ENCODE measurements at regions not wholly inside any gene's neighbourhood (a gene's known extent, or its start where the extent isn't known, plus 50 kb on each side); places are given as distances from the start of the nearest gene placed in this dataset.
"Not testable (repeated sequence)": the region's sequence is repeated elsewhere in the genome, so short reads cannot be mapped to it uniquely, and the experiment has no call there.

DNA sequence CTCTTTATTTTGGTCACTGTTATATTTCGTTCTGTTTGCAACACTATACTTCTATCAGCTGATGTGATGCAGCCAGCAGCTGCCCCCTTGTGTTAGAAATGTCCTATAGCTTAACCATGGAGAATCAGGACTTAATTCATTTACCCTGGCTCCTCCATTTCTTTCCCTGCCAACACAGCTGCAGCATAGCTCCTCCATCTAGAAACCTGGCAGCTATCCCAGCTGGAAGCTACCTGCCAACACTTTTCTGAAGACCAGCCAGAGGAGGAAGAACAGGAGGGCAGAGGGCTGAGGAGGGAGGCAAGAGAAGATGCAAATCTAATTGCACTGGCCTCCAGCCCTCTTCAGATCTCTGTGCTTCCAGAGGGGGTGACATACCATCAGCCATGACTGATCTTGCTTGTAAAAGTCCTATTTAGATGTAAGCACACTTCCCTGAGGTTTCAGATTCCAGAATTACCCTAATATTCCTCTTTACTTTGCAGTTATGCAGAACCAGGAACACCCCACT, 156.8 kb upstream of the TMEM260 start:
- no peak for FAIRE-seq

DNA sequence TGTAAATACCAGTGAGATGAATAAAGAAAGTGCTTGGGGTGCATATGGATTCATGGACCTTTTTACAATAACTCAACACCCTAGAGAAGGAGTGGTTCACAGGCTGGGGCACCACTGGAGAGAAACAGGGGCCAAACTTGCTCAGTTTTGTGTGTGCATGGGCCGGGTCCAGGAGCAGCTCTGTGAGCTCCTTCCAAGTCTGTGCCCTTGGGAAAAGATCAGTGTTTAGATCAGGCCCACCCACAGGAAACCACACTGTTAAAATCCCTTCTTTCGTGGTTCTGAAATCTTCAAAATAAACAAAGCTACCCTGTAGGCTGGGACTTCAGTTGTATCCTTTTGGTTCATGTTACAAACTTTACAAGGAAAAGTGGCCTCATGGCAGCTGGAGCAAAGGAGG, 156.1 kb upstream of the TMEM260 start:
- no peak for FAIRE-seq

DNA sequence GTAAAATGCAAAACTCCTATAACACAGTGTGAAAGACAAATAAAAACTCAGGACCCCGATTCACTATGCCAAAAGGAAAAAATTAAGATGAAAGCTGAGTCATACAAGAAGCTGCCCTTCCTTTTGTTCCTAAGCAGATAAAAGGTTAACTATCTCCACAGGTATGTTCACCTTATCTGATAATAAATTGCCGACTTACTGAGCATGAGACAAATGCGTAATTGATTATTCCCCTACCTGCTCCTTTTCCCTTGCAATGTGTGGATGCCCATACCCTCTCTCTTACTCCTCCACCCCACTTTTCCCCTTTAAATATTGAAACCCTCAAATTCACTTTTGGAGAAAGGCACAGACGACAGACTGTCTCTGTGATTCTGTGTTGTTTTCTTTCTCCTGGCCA, 148.6 kb upstream of the TMEM260 start:
- FAIRE-seq: no peak

DNA sequence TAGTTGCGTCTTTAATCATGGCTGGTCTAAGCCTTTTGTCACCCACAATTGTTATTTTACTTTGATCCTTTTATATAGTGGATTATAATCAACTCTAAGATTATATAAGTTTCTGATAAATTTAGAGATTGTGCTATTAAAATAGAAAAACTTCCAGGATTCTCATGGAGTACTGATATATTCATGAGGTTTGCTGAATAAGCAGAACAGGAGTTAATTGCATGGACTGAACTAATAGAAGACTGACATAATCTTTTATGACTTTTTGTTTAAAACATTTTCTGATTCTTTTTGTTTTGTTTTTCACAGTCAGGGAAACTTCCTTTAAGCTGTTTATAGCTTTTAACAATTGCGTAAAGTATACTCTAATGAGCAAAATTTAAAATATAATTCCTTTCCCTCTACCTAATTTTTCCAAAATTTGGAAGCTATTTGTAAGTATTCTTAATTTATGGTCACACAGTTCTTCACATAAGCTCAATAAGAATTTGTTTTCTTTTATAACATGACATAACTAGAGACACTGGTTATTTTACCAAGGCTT, 129.9 kb upstream of the TMEM260 start:
- no peak for FAIRE-seq

DNA sequence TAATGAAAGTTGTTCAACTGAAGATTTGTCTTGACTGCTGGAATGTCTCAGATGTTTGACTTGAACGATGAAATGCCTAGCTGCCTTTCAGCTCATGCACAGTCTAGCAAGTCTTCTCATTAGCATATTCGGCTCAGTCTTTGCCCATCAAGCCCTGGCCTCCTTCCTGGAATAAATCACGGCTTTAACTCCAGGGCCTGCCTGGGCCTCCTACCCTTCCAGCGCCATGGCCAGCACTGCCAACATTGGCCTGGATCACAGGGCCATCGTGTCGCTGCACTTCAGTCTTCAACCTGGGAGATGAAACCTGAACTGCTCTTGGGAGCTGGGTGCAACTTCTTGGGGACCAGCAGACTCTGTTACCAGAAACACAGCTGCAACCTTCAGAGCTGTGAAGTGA, 126.7 kb upstream of the TMEM260 start:
- FAIRE-seq: no peak

DNA sequence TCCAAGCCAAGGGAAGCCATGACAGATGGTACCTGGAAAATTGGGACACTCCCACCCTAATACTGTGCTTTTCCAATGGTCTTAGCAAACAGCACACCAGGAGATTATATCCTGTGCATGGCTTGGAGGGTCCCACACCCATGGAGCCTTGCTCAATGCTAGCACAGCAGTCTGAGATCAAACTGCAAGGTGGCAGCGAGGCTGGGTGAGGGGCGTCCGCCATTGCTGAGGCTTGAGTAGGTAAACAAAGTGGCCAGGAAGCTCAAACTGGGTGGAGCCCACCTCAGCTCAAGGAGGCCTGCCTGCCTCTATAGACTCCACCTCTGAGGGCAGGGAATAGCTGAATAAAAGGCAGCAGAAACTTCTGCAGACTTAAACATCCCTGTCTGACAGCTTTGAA, 124.9 kb upstream of the TMEM260 start:
- FAIRE-seq: not testable (repeated sequence)

DNA sequence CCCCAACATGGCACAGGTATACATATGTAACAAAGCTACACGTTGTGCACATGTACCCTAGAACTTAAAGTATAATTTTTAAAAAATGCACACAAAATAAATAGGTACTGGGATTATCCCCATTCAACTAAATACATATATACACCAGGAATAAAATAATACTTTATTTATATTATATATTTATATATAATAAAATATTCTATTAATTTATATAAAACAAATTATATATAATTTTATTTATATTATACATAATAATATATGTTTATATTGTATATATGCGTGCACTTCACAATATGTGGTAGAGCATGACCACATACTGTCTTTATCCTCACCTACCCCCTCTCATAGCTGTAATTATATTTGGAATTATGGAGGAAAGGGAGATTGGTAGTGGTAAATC, 119.1 kb upstream of the TMEM260 start:
- FAIRE-seq: peak; percentile 31

DNA sequence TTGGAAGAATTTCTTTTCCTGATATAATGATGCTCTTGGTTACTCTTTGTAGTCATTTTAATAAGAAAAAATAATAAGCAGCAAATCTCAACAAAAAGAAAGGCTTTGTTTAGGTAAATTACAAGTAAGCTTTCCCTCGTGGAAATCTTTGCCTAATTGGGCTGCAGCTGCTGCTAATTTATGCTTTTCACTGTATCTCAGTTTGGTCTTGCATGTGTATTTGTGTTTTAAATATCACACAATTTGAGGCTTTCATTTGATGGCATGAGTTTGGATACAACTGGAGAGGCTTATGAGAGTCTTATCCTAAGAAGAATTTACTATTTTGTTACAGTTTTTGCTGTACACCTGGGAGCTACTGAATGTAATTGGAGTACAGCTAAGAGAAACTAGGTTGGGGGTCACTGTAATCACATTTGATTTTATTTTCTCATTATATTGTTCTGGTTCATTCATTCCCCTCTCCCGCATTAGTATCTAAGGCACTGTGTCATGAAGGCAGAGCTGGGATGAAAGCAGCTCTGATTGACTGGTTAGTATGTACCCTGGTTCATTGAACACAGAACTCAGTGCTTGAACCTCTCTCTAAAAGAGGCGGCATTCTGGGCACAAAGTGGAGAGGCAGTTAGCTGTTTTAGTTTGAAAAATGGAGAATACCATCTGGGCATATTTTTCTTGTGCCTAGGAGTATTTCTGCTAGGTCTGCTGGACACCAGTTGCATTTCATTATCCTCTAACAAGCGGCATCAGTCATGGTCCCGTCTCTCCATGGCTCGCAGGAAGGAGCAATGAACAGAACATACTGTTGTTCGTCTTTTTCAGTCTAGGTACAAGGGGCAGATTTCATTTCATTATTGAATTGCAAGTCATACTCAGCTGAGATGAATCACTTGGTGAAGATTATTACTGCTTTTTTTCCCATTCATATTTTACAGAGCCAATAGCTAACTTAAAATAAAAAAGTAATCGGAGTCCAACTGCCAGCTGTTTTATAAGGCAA, 118.0 kb upstream of the TMEM260 start:
- FAIRE-seq: no peak

DNA sequence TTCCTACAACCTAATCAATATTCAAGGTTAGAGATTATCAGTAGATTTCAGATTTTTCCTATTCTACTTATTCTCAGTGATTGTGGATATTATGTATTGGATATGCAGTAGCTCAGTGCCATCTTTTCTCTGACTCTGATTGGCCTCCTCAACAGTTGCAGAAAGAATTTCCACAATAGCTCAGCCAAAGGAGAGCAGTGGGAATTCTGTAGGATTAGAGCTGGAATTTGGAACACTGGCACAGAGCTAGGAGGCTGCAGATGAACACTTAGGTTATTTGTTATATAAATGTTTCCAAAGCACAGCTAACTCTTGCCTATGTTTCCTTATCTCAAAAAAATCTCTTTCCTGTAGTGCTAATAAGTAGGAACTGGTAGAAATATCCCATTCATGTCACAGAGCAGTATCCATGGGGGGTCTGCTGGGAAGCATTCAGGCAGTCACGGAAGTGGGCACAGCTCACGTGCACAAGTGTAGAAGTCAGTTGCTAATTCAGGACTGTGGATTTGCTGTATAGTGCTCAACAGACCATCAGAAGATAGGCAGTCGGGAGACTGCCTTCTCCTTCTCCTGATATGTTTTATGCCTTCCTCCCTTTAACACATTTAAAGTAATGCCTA, 116.2 kb upstream of the TMEM260 start:
- FAIRE-seq: no peak

DNA sequence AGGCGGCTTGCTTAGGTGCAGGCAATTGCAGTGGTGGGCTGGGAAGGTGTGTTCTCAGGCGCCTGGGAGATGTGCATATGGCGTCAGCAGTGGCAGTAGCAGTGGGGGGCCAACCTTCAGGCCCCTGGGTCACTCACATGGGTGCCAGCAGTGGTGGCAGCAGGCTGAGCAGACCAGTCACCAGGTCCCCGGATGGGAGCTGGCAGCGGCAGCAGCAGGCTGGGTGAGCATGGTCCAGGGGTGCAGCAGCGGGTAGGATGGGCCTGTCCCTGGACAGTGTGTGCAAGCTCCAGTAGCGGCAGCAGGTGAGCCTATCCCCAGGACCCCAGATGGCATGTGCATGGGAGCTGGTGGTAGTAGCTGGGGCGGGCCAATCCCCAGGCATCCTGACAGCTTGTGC, 108.5 kb upstream of the TMEM260 start:
- FAIRE-seq: no peak

DNA sequence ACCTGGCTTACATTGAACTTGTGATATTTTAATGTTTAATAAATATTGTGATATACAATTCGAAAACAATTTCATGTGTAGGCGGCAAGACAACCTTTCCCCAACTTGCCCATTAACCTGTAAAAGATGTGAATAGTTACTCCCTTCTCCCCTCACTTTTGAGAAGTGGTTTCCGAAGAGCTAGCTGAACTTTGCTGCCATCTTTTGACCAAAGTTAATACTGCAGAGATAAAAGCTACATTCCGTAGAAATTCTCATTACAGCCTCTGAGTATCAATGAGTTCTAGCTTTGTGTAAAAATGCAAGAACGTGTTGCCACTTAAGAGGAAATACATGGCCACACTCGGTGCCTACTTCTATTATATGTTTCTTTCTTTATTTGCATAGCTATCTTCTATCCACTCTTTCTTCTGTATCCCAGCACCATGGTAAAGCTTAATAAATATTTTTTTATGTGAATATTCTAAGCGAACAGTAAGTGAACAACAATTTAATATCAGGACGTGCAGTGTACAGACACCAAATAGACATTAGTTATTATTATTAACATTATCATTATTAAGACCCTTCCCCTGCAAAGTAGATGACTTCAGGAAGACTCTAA, 105.1 kb upstream of the TMEM260 start:
- FAIRE-seq: peak; percentile 48

DNA sequence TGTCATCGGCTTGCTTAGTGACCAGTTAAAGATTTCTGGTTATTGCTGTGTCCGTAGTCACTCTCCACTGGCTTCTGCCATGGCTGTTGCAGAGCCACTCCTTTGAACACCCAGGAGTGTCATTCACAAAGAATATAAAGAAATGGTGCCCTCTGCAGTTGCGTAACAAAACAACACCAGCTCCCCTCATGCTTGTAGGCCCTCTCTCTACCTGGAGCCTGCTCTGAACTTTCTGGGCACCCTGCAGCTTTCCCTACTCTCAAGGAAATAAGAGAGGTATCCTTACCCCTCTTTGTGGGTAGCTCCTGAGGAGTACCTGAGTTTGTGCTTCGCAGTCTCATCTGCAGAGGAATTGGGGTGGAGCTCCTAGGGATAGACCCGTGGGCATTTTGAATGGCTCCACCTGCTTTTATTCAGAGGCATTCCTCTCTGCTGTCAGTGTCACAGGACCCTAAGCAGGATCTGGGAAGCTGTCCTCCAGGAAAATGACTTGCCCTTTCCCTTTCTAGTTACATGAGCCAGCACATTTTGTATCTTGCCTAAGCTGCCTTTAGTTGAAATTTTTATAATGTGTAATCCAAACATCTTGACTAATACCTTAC, 97.2 kb upstream of the TMEM260 start:
- FAIRE-seq: no peak

DNA sequence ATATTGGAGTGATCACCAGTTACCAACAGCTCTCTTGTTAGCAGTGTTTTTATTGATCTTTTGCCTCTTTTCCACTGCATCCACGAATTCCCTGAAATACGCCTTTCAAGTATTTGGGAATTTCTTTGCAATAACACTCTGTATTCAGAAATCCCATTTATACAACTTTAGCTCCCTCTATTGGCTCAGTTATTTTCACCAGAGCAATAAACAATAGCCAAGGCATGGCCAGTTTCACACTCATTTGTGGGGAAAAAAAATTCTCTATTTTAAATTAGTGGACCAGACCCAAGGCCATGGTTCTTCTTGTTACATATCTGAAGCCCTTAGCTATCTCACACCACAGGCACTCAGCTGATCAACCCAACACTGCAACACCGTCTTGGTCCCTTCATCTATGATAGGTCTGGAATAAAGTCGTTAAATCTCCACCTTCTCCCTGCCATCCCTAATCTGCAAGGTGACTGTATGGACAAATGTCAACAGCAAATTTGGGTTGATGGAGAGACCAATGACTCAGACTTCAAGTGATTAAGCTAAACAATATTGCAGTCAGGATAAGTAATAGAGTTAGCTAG, 92.4 kb upstream of the TMEM260 start:
- FAIRE-seq: no peak

DNA sequence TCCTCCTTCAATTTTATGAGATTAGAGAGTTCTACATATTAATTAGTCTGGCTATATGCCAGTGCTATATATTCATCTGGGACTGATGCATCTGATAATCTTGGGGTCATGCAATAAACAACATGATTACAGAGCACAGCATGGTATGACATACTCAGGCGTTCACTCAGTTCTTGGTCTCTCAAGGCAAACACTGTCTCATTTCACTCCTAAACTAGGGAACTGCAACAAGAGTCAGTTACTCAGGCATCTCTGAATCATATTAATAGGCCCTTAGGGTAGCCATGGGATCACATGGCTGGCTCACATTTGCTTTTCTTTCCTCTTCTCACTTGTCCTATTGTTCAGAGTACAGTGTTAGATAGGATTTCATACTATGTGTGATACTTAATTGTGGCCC, 91.8 kb upstream of the TMEM260 start:
- FAIRE-seq: no peak

DNA sequence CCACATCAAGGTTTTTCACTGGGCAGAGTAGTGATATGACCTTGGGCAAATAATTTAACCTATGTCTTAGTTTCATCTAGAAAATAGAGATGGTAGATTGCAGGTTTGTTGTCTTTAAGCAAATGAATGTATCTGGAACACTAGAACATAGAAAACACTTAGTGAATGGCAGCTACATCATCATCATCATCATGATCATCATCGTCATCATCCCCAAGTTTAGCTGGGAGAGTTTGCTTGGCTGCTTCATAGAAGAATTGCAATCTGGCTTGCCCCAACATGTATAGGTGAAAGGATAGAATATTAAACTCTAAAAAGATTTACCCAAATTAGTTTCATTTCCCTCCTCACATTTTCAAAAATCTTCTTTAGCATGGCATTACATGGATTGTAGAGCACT, 91.3 kb upstream of the TMEM260 start:
- FAIRE-seq: no peak

DNA sequence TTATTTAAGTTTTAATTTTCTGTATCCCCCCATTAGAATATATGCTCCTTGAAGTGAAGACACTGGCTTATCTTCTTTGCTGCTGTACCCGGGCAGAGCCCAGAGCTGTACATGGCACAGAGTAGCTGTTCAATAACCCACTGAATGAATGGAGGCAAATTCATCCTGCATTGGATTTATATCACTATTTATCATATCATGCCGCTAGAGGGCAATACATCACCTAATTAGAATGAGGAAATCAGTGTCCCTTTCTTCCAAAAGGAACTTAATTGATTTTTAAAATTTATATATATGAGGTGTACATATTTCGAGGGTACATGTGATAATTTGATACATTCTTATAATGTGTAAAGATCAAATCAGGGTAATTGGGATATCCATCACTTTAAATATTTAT, 89.2 kb upstream of the TMEM260 start:
- peak; percentile 34 for FAIRE-seq

DNA sequence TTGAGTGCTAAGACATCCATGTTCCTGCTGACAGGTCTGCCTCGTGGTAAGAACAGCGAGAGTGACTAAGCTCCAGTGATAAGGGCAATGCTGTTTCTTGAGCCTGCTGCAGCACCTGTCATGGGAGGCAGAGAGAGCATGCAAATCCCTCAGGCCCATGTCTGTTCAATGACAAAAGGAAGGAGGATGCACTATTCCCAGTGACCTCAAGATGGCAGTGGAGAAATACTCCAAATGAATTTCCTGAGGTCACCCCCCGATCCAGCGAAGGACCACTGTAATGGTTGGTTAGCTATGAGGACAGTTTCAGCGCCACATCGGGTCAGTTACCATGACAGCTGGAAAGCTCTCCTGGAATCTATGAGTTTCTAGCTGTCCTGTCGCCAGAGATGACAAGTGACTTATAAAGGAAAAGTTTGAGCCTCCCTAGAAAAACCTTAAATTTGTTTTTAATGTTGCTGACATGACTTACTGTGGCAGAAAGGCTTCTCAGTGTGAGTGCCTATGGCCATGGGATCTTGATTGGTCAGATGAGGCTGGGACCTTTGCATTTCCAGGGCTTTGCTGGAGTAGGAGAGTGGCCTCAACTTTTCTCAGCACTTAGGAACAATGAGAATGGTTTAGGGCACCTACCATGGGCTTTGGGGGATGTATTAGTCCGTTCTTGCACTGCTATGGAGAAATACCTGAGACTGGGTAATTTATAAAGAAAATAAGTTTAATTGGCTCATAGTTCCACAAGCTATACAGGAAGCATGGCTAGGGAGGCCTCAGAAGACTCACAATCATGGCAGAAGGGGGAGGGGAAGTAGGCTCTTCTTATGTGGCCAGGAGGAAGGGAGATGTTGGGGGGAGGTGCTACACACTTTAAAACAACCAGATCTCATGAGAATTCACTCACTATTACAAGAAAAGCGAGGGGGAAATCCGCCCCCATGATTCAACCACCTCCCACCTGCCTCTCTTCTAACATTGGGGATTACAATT, 88.0 kb upstream of the TMEM260 start:
- no peak for FAIRE-seq

DNA sequence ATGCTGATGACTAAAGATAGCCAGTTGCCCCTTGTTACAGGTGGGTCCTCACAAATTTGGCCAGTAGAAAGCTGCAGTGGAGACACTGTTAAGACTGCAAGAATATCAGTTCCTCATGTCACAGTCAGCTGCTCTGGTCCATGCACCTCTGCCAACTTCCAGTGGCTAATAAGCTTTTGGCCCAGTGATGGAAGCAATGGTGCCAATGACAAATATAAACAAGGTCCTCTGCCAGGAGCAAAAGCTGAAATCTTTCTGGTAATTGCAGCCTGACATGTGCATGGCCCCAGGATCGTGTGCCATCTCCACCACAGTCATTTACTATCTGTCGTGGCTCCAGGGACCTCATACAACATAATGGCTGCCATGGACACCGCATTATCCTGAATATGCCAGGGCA, 85.4 kb upstream of the TMEM260 start:
- no peak for FAIRE-seq

DNA sequence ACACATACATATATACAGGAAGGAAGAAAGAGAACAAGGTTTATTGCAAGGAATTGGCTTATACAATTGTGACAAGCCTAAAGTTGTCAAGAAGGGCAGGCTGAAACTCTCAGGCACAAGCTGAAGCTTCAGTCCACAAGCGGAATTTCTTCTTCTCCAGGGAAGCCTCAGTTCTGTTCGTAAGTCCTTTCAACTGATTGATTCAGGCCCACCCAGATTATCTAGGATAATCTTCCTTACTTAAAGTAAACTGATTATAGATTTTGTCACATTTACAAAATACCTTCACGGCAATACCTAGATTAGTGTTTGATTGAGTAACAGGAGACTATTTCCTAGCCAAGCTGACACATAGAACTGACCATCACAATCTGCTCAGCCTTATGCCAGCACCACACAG, 81.5 kb upstream of the TMEM260 start:
- FAIRE-seq: no peak

DNA sequence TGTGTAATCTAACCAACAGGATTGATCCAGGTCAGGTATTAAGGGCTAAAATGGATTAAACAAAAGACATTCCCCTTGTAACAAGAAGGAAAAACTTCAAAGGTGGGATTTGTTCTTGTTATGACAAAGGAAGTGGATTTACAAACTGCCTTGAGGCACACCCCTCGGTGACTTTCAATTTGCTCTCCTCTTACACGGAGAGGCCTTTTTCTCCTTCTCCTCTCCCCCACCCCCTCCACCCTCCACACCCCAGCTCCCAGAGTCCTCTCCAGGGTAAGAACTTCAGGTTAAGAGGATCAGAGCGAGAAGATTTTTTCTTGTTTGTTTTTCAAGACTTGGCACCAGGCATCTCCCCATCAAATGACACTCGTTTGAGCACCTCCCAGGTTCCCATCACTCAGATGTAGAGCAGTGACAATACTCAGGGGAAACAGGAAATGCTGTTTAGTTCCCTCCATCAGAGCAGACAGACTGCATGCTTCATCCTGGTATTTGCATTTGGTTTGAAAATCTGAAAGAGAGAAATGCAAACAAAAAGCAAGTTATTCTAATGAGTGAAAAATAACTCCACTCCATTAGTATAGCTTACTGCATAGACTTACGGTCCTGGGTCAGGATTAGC, 77.6 kb upstream of the TMEM260 start:
- no peak for FAIRE-seq

DNA sequence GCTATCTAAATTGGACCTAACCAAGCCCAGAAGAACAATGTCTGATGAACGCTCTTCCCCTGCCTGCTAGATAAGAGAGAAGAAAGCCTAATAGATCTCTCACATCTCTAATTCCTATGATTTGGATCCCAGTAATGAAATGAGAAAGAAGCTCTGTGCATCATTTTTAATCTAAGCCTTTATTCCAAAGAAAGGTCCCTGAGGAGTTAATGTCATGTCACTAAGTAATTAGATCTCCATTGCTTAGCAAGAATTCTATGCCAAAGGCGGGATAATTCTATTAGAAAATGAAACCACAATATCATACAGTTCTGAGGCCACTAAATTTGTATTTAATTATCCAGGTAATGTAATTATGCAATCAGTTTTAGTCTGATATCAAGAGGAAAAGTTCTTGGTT, 74.2 kb upstream of the TMEM260 start:
- no peak for FAIRE-seq

Measured in TTC549 (cell line).